ENCODE measurements at regions not wholly inside any gene's neighbourhood (a gene's known extent, or its start where the extent isn't known, plus 50 kb on each side); places are given as distances from the start of the nearest gene placed in this dataset.
"Not testable (repeated sequence)": the region's sequence is repeated elsewhere in the genome, so short reads cannot be mapped to it uniquely, and the experiment has no call there.

DNA sequence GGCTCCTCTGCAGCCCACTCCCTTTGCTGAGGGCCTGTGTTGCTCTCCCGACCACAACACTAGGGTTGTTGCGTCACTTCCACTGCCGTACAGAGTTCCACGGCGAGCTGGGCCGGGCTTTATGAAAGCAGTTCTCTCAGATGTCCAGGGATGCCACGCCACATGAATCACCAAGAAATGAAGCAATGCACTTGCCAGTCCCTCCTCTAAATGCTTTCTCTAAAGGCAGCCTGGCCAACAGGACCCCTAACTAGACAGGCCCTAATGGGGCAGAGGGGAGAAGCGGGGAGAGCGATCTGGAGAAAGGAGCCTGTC is 188.7 kb downstream of the CTTN start:
- no peak for DNase-seq (ENCODE audit: low read depth in 1 of 2, low spot score in 1 of 2)

DNA sequence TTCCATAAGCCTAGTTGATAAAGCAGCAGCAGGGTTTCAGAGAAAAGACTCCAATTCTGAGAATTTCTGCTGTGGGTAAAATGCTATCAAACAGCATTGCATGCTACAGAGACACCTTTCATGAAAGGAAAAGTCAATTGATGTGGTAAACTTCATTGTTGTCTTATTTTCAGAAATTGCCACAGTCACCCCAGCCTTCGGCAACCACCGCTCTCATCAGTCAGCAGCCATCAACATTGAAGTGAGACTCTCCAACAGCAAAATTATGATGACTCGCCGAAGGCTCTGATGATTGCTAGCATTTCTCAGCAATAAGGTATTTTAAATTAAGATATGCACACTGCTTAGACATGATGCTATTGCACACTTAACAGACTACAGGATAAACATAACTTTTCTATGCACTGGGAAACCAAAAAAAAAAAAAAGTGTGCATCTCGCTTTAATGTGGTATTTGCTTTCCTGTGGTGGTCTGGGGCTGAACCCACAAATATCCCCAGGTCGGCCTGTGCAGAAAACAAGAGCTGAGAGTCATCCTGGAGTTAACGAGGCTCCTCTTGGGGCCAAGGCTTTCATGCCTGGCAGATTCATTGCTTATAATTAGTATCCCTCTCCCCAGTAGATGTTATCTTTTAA is 192.1 kb downstream of the CTTN start:
- DNase-seq (ENCODE audit: low read depth in 1 of 2, low spot score in 1 of 2), result no peak

DNA sequence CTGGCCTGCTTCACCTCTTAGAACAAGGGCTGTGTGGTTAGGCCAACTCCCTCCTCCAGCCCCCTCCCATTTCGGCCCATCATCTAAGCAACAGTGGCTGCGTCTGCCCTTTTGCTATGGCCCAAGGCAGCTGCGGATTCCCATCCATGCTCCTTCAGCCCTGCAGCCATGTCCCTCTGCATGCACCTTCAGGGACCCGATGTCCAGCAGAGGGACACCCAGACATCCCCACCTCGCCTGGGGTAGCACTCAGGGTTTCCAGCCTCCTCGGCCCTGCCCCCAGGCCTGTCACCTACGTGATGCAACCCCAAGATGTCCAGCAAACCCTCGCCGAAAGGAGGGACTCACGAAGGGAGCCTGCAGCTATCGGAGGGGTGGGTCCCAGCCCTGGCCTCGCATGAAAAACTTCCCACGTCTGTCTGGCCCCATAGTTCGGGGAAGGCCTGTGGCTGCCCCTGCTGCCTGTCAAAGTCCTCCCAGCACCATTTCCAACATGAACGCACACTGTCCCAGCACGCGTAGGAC is 194.4 kb downstream of the CTTN start:
- DNase-seq (ENCODE audit: low read depth in 1 of 2, low spot score in 1 of 2), result no peak

DNA sequence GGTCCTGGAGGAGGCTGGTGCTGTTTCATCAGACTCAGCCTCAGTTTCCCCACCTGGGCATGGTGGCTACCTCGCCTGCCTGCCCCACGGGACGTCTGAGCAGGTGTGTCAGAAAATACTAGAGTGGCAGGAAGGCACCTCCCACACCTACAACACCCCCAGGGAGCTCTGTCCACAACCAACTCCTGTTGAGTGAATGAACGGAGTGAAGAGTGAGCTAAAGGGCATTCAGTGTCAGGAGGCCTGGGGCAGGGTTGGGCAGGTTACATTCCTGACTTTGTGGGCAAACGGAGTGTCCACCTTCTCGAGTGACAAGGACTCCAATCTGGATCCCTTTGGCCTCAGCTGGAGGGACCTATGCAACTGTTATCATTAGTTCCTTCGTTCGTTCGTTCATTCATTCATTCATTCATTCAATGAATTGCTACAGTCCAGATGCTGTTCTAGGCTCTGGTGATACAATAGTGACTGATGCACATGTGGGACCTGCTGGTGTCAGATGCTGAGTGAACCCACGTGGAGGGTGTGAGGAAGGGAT is 195.2 kb downstream of the CTTN start:
- DNase-seq (ENCODE audit: low read depth in 1 of 2, low spot score in 1 of 2), result no peak

DNA sequence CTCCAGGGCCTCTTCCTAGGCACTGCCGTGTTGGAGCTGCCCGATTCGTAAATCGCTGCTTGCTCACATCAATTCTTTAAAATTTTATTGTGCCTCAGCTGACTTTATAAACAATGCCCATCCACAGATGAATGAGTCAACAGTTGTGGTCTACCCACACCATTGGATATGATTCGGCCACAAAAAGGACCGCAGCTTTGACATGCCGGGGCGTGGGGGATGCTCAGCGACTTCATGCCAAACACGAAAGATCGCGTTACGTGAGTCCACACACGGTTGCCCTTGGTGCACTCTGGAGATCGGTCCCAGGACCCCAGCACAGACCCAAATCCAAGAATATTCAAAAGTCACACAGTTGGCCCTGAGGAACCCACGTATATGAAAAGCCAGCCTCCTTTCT is 195.7 kb downstream of the CTTN start:
- DNase-seq (ENCODE audit: low read depth in 1 of 2, low spot score in 1 of 2), result no peak

DNA sequence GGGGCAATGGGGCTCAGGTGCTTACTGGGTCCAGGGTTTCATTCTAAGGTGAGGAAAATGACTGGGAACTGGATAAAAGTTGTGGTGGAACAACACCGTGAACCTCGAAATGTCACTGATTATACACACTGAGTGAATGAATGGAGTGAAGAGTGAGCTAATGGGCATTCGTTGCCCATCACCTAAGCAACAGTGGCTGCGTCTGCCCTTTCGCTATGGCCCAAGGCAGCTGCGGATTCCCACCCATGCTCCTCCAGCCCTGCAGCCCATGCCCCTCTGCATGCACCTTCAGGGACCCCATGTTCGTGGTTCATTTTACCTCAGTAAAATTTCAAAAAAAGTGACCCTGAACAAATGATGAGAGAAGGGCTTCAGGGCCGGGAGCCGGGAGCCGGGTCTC is 196.3 kb downstream of the CTTN start:
- no peak for DNase-seq (ENCODE audit: low read depth in 1 of 2, low spot score in 1 of 2)

DNA sequence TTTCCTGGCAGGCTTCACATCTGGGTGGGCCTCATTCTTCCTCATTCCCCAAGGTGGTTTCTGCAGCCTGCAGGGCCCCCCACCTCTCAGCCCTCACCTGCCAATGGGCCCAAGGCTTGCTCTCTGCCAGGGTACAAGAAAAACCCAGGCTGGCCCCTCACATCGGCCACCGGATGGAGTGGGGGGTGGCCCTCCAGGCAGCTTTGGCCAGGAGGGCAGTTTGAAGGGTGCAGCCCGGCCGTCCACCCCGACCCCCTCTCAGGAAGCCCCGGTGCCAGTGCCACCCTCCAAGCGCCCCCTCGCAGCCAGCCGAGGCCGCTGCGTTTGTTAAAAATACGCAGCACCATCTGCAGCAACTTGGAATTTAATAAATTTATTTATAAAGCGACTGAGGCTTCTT is 196.7 kb downstream of the CTTN start:
- no peak for DNase-seq (ENCODE audit: low read depth in 1 of 2, low spot score in 1 of 2)

DNA sequence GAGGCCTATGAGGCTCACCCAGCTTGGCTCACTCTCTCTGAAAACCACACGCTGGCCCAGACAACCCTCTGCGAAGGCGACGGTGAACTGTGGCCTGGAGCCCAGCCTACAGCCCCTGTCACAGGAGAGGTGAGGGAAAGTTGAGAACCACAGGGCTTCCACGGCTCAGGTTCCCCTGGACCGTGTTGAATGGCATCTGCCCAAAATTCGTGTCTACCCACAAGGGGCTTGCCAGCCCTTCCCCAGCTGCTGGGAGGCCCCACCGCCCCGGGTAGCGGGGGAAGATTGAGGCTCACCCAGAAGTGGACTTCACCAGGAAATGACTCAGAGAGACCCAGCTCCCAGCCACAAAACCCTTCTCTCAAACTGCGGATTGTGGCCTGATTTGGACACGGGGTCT is 197.1 kb downstream of the CTTN start:
- no peak for DNase-seq (ENCODE audit: low read depth in 1 of 2, low spot score in 1 of 2)

DNA sequence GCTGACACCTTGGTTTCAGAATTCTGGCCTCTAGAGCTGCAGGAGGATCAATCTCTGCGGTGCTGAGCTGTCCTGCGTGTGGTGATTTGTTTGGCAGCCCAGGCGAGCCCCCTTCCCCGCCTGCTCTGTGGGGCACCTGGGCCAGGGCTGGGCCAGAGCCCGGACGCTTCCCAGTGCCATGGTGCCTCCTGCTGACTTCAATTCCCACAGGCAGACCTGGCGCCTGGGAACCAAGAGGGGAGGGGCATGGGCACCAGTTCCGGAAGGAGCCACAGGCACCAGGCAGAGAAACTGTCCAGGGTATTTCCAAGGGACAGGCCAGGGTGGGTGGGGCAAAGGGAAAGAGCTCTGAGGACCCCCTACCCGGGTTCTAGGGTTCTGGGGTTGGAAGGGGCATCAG is 197.8 kb downstream of the CTTN start:
- DNase-seq (ENCODE audit: low read depth in 1 of 2, low spot score in 1 of 2), result no peak

DNA sequence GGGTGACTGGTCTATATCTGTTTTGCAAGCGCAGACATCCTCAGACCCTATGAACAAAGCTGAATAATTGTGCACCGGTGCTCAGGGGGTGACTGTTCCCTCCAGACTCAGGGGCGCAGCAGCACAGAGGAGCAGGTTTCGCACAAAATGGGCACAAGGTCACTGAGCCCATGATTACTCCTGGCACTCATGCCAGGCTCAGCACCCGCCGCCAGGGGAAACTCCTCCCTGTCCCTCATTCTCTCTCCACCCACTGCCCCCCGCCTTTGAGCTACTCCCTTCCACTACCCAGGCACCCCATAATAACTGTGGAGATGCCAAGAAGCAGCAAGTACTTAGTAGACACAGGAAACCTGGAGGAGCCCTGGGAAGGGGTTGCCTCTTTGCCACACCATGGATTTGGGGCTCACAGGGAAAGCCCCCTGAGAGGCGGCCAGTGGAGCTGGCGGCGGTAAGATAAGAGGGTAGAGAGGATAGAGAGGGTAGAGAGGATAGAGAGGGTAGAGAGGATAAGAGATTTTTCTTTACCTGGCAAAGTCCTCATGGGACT is 198.8 kb downstream of the CTTN start:
- no peak for DNase-seq (ENCODE audit: low read depth in 1 of 2, low spot score in 1 of 2)

DNA sequence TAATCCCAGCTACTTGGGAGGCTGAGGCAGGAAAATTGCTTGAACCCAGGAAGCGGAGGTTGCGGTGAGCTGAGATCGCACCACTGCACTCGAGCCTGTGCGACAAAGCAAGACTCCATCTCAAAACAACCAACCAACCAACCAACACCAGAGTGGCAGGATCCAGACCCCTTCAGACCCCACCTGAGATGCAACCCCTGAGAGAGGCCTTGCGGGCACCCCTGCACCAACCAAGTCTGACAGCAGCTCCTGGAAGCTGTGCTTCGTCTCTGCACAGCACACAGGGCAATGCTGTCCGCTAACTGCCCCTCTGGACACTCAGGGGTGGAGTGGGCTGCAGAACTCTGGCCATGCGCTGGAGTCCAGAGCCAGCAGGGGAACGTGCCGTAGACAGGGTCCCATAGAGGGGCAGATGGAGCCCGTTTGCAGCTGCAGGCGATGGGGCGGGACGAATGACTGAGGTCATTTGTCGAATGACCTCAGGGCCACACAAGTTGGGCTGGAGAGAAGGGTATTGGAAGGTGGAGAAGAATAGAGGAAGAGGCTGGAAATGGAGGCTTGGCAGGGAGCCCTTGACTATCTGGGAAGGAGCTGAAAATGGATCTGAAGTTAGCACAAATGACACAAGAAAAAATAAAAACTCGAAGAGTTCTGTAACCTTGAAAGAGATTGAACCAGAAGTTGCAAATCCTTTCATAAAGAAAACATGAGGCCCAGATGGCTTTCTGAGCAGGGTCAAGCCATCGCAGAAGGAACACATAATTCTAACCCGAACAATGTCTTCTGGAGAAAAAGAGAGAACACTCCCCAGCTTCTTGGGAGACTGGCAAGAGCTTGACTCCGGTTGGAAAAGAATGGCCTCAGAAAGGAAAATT is 199.7 kb downstream of the CTTN start:
- DNase-seq (ENCODE audit: low read depth in 1 of 2, low spot score in 1 of 2), result no peak

DNA sequence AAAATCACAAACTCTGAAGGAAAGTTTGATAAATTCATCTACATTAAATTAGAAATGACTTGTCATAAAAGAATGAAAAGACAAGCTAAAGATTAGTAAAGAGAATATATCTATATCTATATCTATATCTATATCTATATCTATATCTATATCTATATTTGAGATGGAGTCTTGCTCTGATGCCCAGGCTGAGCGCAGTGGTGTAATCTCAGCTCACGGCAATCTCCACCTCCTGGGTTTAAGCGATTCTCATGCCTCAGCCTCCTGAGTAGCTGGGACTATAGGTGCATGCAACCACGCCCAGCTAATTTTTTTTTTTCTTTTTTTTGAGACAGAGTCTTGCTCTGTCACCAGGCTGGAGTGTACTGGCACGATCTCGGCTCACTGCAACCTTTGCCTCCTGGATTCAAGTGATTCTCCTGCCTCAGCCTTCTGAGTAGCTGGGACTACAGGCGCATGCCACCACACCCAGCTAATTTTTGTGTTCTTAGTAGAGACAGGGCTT is 202.6 kb downstream of the CTTN start:
- not testable (repeated sequence) for DNase-seq (ENCODE audit: low read depth in 1 of 2, low spot score in 1 of 2)

DNA sequence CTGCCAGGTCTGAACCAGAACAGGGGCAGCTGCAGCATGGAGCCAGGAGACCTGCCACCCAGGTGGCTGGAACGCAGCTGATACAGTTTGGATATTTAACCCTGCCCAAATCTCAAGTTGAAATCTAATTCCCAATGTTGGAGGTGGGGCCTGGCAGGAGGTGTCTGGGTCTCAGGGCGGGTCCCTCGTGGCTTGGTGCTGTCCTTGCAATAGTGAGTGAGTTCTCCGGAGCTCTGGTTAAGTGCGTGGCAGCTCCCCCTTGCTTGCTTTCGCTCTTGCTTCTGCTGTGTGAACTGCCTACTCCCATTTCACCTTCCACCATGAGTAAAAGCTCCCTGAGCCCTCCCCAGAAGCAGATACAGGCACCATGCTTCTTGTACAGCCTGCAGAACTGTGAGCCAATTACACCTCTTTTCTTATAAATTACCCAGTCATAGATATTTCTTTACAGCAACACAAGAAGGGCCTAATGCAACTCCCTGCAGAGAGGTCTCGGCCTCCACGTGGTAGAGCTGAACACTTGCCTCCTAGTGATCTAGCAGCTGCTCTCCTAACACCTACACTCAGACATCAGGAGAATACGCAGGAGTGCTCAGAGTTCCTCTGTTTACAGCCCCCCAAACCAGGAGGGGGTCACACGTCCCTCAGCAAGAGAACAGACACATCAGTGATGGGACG is 203.7 kb downstream of the CTTN start:
- no peak for DNase-seq (ENCODE audit: low read depth in 1 of 2, low spot score in 1 of 2)

DNA sequence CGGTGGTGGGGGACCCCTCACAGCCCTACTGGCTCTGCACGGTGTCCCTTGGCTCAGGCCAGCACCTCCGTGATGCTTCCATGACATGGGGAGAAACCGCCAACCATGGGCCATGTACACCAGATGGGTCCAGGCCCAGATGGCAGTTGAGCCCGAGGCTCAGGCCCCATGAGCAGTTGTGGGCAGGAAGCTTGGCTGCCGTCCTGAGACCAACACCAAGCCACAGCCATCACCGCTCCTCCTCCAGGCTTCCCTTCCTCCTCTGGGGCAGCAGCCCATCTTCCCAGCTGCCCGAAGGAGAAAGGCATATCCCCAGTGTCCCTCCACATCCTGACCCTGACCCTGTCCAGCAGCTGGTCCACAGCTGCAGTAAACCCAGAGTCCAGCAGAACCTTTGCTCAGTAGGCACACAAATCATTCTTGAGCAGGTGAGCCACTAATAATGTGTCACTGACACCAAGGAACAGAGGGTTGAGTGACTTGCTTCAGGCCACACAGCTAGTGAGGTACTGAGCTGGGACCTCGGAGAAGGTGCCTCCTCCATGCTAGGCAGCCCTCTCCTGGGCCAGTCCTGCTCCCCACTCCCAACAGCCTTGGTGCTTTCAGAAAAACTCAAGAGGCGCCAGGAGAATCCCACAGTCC is 204.9 kb downstream of the CTTN start:
- DNase-seq (ENCODE audit: low read depth in 1 of 2, low spot score in 1 of 2), result no peak

DNA sequence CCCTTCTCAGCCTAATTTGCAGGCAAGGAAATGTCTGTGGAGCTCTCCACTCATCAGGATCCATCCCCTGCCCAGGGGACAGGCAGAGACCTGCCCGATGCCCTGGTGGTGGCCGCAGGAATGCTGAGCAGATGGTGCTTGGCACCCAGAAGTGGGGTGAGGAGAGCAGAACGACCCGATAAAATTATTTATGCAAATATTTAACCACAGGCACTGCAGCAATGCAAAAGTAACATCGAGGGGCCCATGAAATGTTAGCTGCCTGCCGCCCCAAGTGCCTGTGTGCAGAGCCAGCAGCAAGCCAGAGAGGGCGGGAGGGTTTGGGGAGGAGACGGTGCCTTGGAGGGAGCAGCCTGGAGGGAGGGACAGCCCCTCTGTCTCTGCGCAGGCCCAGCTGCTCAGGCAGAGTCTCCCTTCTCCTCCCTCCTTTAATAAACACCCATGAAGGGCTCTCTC is 205.5 kb downstream of the CTTN start:
- no peak for DNase-seq (ENCODE audit: low read depth in 1 of 2, low spot score in 1 of 2)

DNA sequence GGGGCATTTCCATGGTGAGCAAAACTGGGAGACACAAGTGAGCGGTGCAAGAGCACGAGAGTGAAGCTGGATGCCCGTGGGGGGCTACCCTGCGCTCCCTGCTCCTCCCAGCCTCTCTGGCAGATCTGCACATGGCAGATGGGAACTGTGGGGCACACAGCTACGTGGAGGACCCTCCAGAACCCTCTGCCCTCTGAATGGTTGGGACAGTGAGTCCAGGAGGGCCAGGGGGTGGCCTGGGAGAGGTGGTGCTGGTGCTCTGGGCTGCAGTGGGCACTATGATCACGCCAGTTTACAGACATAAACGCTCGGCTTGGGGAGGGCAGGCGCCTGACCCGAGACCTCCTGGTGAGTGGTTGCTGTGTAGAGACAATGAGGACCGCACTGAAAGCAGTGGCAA is 205.9 kb downstream of the CTTN start:
- DNase-seq (ENCODE audit: low read depth in 1 of 2, low spot score in 1 of 2), result no peak

DNA sequence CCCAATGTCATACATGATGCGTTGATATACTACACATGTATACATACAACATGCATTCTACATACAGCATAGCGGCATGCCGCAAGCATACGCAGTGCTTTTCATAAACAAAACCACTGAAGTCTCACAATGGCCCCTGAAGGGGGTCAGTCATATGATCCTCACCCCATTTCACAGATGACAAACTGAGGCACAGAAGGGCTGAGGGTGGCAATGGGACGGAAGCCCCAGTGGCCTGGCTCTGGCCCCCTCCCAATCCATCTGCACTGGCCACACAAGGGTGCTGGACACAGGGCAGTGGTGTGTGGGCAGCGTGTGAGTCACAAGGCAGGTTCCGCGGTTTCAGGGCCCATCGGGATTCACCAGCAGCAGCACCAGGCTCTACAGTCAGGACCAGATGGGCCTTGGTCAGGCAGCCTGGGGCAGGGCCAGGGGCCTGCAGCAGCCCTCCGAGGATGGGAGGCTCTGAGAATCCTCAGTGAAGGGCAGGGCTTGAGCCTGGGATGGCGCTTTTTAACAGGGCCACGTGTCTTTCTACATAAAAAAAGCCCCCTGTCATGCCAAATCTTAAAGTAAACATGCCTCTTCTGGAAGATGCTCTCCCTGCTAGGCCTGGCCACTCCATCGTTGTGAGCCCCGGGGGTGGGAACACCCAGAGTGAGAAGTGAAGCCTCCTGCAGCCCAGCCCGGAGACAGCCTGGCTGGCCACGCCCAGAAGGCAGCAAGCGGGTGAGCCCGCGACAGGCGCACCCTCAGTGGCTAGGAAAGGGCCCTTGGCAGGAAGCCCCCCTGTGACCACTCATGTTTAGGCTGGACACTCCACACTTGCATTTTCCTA is 206.5 kb downstream of the CTTN start:
- DNase-seq (ENCODE audit: low read depth in 1 of 2, low spot score in 1 of 2), result no peak

DNA sequence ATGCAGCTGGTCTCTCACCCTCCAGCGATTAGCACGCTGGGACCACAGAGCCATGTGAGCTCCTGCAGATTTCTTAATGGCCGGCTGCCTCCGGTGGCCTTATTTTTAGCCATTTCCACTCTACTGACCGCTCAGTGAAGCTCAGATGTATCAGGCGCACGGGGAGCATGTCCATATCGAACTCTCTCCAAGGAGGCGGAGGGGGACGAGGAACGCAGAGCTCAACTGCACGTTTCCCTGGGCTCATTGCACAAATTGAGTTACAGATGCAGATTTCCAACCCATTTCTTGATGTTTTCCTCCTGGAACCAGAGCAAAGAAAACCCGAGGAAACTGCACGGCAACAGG is 207.1 kb downstream of the CTTN start:
- no peak for DNase-seq (ENCODE audit: low read depth in 1 of 2, low spot score in 1 of 2)

DNA sequence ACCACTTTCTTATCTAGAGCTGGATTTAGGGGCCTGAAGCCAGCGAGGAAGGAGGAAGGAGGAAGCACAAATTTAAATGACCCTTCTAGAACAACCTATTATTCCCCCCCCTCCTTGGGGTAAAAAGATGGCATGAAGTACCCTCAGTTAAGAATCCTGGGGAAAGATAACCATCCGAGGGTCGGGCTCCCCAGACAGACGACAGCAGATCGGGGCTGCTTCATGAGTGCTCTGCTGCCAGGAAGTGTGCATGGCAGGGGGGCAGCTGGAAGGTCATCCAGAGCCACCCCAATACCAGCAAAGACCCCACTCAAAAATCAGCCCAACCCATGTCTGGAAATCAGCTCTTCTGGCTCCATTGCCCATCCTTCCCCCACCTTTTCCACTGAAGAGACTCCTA is 207.5 kb downstream of the CTTN start:
- no peak for DNase-seq (ENCODE audit: low read depth in 1 of 2, low spot score in 1 of 2)

All from activated CD4-positive, alpha-beta T cell treated with anti-CD3 and anti-CD28 coated beads, Interleukin-2, amount 50 U/mL, for 24 hours (primary cell).